Fibroblast of villous mesenchyme (primary cell): ENCODE measurements at regions not wholly inside any gene's neighbourhood (a gene's known extent, or its start where the extent isn't known, plus 50 kb on each side); places are given as distances from the start of the nearest gene placed in this dataset.

Source experiments
- DNase-seq: peaks from one replicate; pipeline ENCODE4 v3.0.0-alpha.2; 2010; ENCODE audit warnings: low read depth
- H3K4me3 ChIP-seq: 2 replicates; pipeline ENCODE4 v1.5.1; 2011; ENCODE audit warnings: low read depth, mild to moderate bottlenecking, low read length
- TF ChIP-seq, protein P1 (sequence below): IDR thresholded peaks from 2 replicates; pipeline ENCODE4 v1.5.1; 2012; ENCODE audit warnings: low read depth, mild to moderate bottlenecking, low read length; ENCODE audit not compliant: insufficient read depth

DNA sequence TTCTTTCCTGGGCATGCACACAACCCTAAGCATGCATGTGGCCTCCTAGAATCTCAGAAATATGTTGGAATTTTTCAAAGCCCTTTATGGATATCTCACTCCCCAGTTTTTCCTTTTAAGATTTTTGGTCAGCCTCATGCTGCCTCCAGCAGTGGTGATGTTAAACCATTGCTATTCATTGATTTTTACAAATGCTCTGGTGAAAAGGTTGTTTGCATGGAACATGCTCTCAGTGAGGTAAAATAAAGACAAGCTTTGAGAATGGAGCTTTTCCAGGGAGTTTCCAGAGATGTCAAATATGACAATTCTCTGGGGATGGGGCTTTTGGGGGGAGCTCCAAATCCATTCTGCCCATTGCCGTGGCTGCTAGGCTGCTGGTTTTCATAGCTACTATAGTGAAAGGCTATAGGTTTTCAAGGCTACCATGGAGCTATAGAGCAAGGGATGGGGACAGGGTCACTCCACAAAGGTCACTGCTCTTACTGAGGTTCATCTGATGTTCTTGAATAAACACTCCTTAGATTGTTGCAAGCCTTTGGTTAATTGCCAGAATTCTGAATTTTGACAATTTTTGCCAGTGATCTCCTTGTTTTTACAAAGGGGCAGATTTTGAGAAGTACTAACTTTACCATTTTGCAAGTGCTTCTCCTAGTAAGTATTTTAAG, 178.1 kb upstream of the ARG1 start:
- no peak overlapping the region for H3K4me3 ChIP-seq
- DNase-seq = no peak
- TF ChIP-seq, protein P1, sequence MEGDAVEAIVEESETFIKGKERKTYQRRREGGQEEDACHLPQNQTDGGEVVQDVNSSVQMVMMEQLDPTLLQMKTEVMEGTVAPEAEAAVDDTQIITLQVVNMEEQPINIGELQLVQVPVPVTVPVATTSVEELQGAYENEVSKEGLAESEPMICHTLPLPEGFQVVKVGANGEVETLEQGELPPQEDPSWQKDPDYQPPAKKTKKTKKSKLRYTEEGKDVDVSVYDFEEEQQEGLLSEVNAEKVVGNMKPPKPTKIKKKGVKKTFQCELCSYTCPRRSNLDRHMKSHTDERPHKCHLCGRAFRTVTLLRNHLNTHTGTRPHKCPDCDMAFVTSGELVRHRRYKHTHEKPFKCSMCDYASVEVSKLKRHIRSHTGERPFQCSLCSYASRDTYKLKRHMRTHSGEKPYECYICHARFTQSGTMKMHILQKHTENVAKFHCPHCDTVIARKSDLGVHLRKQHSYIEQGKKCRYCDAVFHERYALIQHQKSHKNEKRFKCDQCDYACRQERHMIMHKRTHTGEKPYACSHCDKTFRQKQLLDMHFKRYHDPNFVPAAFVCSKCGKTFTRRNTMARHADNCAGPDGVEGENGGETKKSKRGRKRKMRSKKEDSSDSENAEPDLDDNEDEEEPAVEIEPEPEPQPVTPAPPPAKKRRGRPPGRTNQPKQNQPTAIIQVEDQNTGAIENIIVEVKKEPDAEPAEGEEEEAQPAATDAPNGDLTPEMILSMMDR = no peak

DNA sequence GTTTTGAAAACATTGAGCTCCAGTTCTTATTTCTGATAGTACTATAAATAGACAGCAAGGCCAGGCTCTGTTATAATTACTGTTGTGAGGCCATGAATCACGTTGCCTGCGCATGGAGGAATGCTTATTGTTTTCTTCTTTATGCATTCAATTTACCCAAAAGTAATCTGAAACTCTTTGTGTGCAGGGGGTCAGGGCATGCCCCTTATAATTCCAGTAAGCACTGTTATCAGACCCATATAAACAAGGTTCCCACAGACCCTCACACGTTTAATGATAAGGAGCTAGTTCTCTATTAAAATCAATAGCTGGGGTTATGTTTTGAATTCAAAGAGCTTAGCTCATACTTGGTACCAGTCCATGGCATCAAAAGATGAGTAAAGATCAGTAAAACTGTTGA, 174.8 kb upstream of the ARG1 start:
- peak; percentile 21 for DNase-seq
- no peak overlapping the region for H3K4me3 ChIP-seq
- TF ChIP-seq, protein P1 = no peak

DNA sequence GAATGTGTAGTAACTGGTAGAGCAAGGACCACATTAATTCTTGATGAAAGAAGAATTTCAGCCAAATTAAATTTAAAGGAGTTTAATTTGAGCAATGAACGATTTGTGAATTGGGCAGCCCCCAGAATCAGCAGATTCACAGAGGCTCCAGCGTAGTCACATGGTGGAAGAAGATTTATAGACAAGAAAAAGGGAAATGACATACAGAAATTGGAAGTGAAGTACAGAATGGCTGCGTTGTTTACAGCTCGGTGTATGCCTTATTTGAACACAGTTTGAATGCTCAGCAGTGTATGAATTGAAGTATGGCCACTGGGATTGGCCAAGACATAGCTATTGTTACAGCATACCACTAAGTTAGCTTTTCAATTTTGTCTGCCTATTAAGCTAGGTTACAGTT, 173.6 kb upstream of the ARG1 start:
- no peak for DNase-seq
- no peak overlapping the region for H3K4me3 ChIP-seq
- TF ChIP-seq, protein P1 = no peak

DNA sequence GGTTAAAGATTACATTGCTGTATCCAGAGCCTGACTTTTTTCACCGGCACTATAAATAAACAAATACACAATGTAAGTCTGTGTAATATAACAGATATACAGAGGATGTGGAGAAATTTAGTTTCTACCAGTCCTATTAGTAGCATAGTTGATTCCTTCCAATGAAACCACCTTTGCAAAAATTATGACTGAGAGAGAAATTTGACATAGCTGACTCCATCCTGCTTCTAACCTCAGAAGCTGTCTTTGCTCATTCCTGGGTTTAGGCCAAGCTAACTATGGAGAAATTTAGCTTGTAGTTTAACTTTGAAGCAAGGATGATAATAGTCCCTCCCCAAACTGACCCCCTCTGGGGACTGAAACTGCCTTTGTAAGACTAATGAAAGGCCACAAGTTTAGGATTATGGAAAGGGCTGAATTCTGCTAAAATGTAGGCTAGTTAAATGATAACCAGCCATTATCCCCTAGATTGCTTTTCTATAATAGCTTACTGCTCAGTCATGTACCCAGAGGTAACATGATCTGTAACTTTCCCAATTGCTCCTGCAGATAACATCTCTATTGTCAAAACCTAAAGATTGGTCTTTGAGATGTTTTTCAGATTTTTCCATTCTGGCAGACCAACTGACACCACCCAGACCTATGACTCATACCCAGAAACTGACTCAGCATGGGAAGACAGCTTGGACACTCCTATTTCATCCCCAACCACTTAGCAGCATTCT, 172.8 kb upstream of the ARG1 start:
- DNase-seq = peak; percentile 83
- H3K4me3 ChIP-seq = no peak overlapping the region
- TF ChIP-seq, protein P1 = no peak

DNA sequence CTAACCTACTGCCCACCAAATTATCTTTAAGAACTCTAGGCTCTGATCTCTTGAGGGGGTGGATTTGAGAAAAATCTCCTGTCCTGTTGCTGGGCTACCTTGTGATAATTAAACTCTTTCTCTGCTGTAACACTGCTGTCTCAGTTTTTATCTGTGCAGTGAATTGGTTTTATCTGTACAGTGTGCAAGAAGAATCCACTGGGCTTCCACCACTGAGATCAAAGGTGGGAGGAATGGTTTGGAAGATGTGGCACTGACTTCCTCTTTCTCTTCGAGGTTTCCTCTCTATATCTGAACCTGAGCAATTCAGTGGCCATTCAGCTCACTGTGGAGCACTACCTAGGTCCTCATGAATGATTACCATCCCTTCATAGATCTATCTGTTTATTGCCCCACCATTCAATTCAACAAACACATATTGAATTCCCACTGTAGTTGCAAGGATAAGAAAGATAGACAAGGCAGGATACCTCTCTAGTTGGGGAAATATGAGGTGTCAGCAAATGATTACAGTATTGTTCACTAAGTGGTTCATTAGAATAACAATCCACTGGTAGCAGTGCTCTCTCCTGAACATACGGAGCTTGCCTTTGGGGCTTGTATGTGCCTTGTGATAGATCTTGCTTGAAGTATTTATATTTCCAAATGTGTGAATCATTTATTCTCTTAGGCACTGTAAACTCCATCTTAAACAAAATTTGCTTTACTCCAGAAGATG, 172.1 kb upstream of the ARG1 start:
- TF ChIP-seq, protein P1 = no peak
- no peak for DNase-seq
- H3K4me3 ChIP-seq = no peak overlapping the region

DNA sequence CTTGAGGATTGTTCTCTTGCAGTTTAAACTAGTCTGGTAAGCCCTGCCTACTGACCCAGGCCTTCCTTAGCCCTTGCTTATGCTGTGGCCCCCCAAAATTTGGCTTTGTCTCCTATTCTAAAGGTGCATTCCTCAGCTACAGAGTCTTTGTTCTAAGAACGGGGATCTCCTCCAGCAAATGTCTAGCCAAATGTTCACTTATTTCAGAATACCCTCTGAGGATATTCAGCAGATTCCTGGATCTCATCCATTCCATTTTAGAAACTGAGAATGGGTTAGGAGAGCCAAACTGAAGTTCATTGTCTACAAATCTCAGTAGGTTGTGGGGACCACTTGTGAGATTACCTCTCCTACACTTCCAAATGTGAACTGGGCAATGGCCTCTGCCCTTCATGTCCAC, 164.2 kb upstream of the ARG1 start:
- no peak overlapping the region for H3K4me3 ChIP-seq
- TF ChIP-seq, protein P1 = no peak
- no peak for DNase-seq
